ENCODE measurements at regions not wholly inside any gene's neighbourhood (a gene's known extent, or its start where the extent isn't known, plus 50 kb on each side); places are given as distances from the start of the nearest gene placed in this dataset.

- H3K18ac ChIP-seq (ENCODE audit: insufficient read length, low read depth, low read length): no peak overlapping the region
- H2BK15ac ChIP-seq (ENCODE audit: low read depth, low read length): no peak overlapping the region
- no peak overlapping the region for H2BK12ac ChIP-seq (ENCODE audit: insufficient read length, low read depth, low read length)
- peaks cover 3% of the 10 kb centered on the region; the same call in 1 of the 2 replicates for H3K79me2 ChIP-seq (ENCODE audit: insufficient read depth, low read length)
- peaks cover 16 to 17% of the 10 kb centered on the region in 2 experiments for H3K4me1 Mint-ChIP-seq
- no peak overlapping the region for H3K4ac ChIP-seq (ENCODE audit: low read depth, low read length)
- no peaks in the 10 kb centered on the region for H3K27me3 ChIP-seq (ENCODE audit: insufficient read depth, low read length)
- no CpG with 5 or more reads among the region's 11 CpGs for WGBS (ENCODE audit: extremely low coverage, insufficient read length, low lambda C conversion rate)
- no peak overlapping the region for H3K14ac ChIP-seq (ENCODE audit: insufficient read depth, low read length)
- H3K23ac ChIP-seq (ENCODE audit: insufficient read length, low read depth, low read length): no peak overlapping the region
- no peak overlapping the region for H4K5ac ChIP-seq (ENCODE audit: insufficient read length, low read depth, low read length)
- no peak overlapping the region for H4K8ac ChIP-seq (replicated peaks; ENCODE audit: insufficient read length, low read depth, low read length)
- no peak overlapping the region for H2BK5ac ChIP-seq (ENCODE audit: insufficient read length, low read length)
- H2BK120ac ChIP-seq (ENCODE audit: low read depth, low read length, poor library complexity, severe bottlenecking): no peak overlapping the region
- no peak overlapping the region for H3K9ac ChIP-seq (ENCODE audit: extremely low read depth, insufficient read length, low read length)
- no peak overlapping the region for H2AK5ac ChIP-seq (ENCODE audit: insufficient read length, low read length)
- H3K27me3 Mint-ChIP-seq (ENCODE audit: low read depth): no peaks in the 10 kb centered on the region; the same call in 1 of the 2 replicates
- H3T11ph ChIP-seq (ENCODE audit: low read length): no peak overlapping the region
- TF ChIP-seq CTCF (conservative IDR thresholded peaks at IDR 0.05): no peak
- DNase-seq: no peak
- H3K4me2 ChIP-seq (ENCODE audit: insufficient read depth, insufficient read length, low read length): no peak overlapping the region
- peaks cover 3 to 4% (median 4%) of the 10 kb centered on the region in 3 experiments; a peak in 6 of 7 replicates for H3K36me3 Mint-ChIP-seq (ENCODE audit: insufficient read depth in 1 of 3, low read depth in 3 of 3)
- no peaks in the 10 kb centered on the region for H3K79me1 ChIP-seq (ENCODE audit: insufficient read depth, low read depth, low read length, poor library complexity, severe bottlenecking)
- H3K9me3 ChIP-seq (ENCODE audit: control insufficient read depth, low read depth, low read length): no peaks in the 10 kb centered on the region
- H4K20me1 ChIP-seq (ENCODE audit: control insufficient read depth, insufficient read depth, insufficient read length): no peaks in the 10 kb centered on the region
- H3K27ac ChIP-seq (ENCODE audit: insufficient read length, low read depth, low read length): no peak overlapping the region
- no peaks in the 10 kb centered on the region for H3K23me2 ChIP-seq (ENCODE audit: insufficient read length, low read depth, low read length, poor library complexity, severe bottlenecking)
- no peak overlapping the region for H2BK20ac ChIP-seq (ENCODE audit: low read depth, low read length, poor library complexity, severe bottlenecking)
- H4K91ac ChIP-seq (ENCODE audit: insufficient read length, low read depth, low read length): no peak overlapping the region
- H3K27ac Mint-ChIP-seq: peak overlapping the region in 1 of 3 experiments; percentile 69; a peak in 2 of 7 replicates
- H2AFZ ChIP-seq (ENCODE audit: low read length): no peak overlapping the region
- H3K4me1 ChIP-seq (ENCODE audit: insufficient read depth, low read length): no peaks in the 10 kb centered on the region
- no peaks in the 10 kb centered on the region for H3K9me3 Mint-ChIP-seq
- no peak overlapping the region for H3K56ac ChIP-seq (ENCODE audit: insufficient read length, low read depth, low read length)
- H3K4me3 Mint-ChIP-seq: no peak overlapping the region
These were observed 67.2 kb downstream of the ARHGEF18 start for GRCh38 chr19:7415857-7416371.

All from H9 (cell line).